ENCODE measurements at regions not wholly inside any gene's neighbourhood (a gene's known extent, or its start where the extent isn't known, plus 50 kb on each side); places are given as distances from the start of the nearest gene placed in this dataset.
A peak's percentile ranks its signal among the peaks of the same experiment; 100 is the strongest.

- POLR2A ChIA-PET: no interaction called here
- no peak for DNase-seq (ENCODE audit: low read depth)
- H3K27me3 ChIP-seq (ENCODE audit: control insufficient read depth, insufficient read depth, low read length): no peaks in the 10 kb centered on the region
- TF ChIP-seq, protein P1, sequence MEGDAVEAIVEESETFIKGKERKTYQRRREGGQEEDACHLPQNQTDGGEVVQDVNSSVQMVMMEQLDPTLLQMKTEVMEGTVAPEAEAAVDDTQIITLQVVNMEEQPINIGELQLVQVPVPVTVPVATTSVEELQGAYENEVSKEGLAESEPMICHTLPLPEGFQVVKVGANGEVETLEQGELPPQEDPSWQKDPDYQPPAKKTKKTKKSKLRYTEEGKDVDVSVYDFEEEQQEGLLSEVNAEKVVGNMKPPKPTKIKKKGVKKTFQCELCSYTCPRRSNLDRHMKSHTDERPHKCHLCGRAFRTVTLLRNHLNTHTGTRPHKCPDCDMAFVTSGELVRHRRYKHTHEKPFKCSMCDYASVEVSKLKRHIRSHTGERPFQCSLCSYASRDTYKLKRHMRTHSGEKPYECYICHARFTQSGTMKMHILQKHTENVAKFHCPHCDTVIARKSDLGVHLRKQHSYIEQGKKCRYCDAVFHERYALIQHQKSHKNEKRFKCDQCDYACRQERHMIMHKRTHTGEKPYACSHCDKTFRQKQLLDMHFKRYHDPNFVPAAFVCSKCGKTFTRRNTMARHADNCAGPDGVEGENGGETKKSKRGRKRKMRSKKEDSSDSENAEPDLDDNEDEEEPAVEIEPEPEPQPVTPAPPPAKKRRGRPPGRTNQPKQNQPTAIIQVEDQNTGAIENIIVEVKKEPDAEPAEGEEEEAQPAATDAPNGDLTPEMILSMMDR (IDR thresholded peaks at IDR 0.05; ENCODE audit: insufficient read depth, low read depth, low read length): no peak
- H3K36me3 ChIP-seq (ENCODE audit: control insufficient read depth, insufficient read depth, low read length): no peaks in the 10 kb centered on the region
- H3K4me3 ChIP-seq (ENCODE audit: low read depth, low read length): no peak overlapping the region
- CTCF ChIA-PET: no interaction called here
Measured at GRCh38 chr2:144026753-144027152, 493.2 kb downstream of the ZEB2 start.

DNA sequence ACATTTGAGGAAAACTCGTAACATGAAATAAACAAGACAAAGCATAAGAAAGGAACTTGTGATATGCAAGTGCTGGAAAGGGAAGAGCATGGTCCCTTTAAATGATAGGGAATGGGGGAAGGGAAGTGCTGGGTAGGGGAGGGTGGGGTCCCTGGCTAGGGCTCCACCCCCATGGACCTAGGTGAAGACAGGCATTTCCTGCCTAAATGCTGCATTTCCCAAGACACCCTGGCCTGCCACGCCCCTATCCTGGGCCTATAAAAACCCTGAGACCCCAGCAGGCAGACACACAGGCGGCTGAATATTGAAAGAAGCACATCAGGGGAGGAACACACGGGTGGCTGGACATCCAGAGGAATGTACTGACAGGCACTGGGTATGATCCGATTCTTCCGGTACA is 499.9 kb downstream of the ZEB2 start:
- ChIA-PET POLR2A (no interaction called here), CTCF (no interaction called here)
- Histone ChIP-seq H3K4me3 (ENCODE audit: low read depth, low read length) (no peak overlapping the region), H3K36me3 (ENCODE audit: control insufficient read depth, insufficient read depth, low read length) (no peaks in the 10 kb centered on the region), H3K27me3 (ENCODE audit: control insufficient read depth, insufficient read depth, low read length) (no peaks in the 10 kb centered on the region)
- DNase-seq (ENCODE audit: low read depth): no peak
- TF ChIP-seq, protein P1 (IDR thresholded peaks at IDR 0.05; ENCODE audit: insufficient read depth, low read depth, low read length): no peak

GRCh38 chr2:144015655-144016245 is 504.2 kb downstream of the ZEB2 start:
- Histone ChIP-seq H3K4me3 (ENCODE audit: low read depth, low read length) (no peak overlapping the region), H3K27me3 (ENCODE audit: control insufficient read depth, insufficient read depth, low read length) (no peaks in the 10 kb centered on the region), H3K36me3 (ENCODE audit: control insufficient read depth, insufficient read depth, low read length) (no peaks in the 10 kb centered on the region)
- TF ChIP-seq, protein P1 (IDR thresholded peaks at IDR 0.05; ENCODE audit: insufficient read depth, low read depth, low read length): no peak
- POLR2A ChIA-PET: no interaction called here
- peak; percentile 42 for DNase-seq (ENCODE audit: low read depth)
- CTCF ChIA-PET: interaction anchor here (0.9 kb wide), 1 partner anchor 30 kb away, joined by 3 read pairs; no protein-coding TSS in a partner anchor

DNA sequence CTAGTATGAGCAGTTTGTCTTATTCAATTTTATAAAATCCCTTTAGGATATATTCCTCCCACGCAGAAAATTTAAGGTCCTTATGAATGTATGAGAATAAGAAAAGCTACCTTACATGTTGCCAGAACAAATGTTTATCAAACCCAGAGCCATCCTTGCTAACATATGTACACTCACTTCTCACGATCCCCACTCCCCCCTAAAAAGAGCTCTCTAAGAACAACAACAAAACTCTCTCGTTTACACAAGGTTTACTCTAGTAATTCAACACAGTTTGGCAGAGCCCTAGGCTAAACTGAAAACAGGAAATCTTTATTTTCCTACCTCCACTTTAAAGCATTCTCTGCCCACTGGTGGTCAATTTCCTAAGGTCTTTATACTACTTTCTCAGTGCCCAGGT is 504.9 kb downstream of the ZEB2 start:
- Histone ChIP-seq H3K27me3 (ENCODE audit: control insufficient read depth, insufficient read depth, low read length) (no peaks in the 10 kb centered on the region), H3K36me3 (ENCODE audit: control insufficient read depth, insufficient read depth, low read length) (no peaks in the 10 kb centered on the region), H3K4me3 (ENCODE audit: low read depth, low read length) (no peak overlapping the region)
- ChIA-PET POLR2A (no interaction called here), CTCF (interaction anchor here (1.4 kb wide), 1 partner anchor 11 kb away, joined by 3 read pairs; no protein-coding TSS in a partner anchor)
- no peak for DNase-seq (ENCODE audit: low read depth)
- TF ChIP-seq, protein P1 (IDR thresholded peaks at IDR 0.05; ENCODE audit: insufficient read depth, low read depth, low read length): no peak

DNA sequence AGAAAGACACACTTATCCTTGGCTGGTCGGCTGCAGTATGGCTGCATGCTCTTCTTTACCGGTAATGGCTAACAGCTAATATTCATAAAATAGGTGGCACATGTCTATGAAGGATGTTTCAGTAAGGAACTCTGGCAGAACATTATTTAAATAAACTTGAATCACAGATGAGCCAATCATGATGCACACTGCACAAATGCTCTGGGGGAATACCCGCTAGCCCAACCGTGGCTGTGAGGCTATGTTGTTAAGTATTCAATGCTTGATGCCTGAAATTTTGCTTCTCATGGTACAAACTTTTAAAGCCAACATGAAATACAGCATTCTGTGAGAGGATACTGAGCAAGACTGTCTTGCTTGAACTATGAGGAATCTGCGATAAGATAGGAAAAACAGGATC is 505.8 kb downstream of the ZEB2 start:
- POLR2A ChIA-PET: no interaction called here
- Histone ChIP-seq H3K36me3 (ENCODE audit: control insufficient read depth, insufficient read depth, low read length) (no peaks in the 10 kb centered on the region), H3K27me3 (ENCODE audit: control insufficient read depth, insufficient read depth, low read length) (no peaks in the 10 kb centered on the region), H3K4me3 (ENCODE audit: low read depth, low read length) (no peak overlapping the region)
- CTCF ChIA-PET: interaction anchor here (0.6 to 1.4 kb wide), 2 partner anchors 9 to 10 kb away, joined by 3 read pairs; no protein-coding TSS in a partner anchor
- TF ChIP-seq, protein P1 (IDR thresholded peaks at IDR 0.05; ENCODE audit: insufficient read depth, low read depth, low read length): no peak
- DNase-seq (ENCODE audit: low read depth): no peak
